ENCODE measurements at regions not wholly inside any gene's neighbourhood (a gene's known extent, or its start where the extent isn't known, plus 50 kb on each side); places are given as distances from the start of the nearest gene placed in this dataset.
A peak's percentile ranks its signal among the peaks of the same experiment; 100 is the strongest.

GRCh38 chr6:165931675-165932074, 236.0 kb downstream of the TBXT start:
- Mint-ChIP-seq H3K27me3 (ENCODE audit: low read depth) (peaks cover 6% of the 10 kb centered on the region), H3K27ac (no peak overlapping the region), H3K4me3 (no peak overlapping the region), H3K36me3 (no peaks in the 10 kb centered on the region), H3K9me3 (peaks cover 19% of the 10 kb centered on the region), H3K4me1 (peaks cover 2% of the 10 kb centered on the region)
- ChIA-PET CTCF (interaction anchor here (0.6 to 2.6 kb wide), 10 partner anchors 14 to 472 kb away, joined by 3 to 12 read pairs (median 3); no protein-coding TSS in a partner anchor), POLR2A (no interaction called here)
- DNase-seq (ENCODE audit: low spot score) (peak; percentile 24), ATAC-seq (peak; percentile 68)
- no peak for TF ChIP-seq ZNF263 (CRISPR knock-in tag; IDR thresholded peaks at IDR 0.05; ENCODE audit: low read depth)
- peak; percentile 46; the same call in 1 of the 2 replicates for TF ChIP-seq ZNF423 (CRISPR knock-in tag; IDR thresholded peaks at IDR 0.05)

- Mint-ChIP-seq H3K36me3 (no peaks in the 10 kb centered on the region), H3K4me1 (peaks cover 7% of the 10 kb centered on the region), H3K9me3 (peaks cover 12% of the 10 kb centered on the region), H3K27ac (no peak overlapping the region), H3K27me3 (ENCODE audit: low read depth) (peaks cover 2% of the 10 kb centered on the region), H3K4me3 (no peak overlapping the region)
- ATAC-seq = no peak
- TF ChIP-seq HMGXB4 (CRISPR knock-in tag; IDR thresholded peaks at IDR 0.05) (no peak), AR (CRISPR knock-in tag; IDR thresholded peaks at IDR 0.05) (no peak), NFYB (CRISPR knock-in tag; conservative IDR thresholded peaks at IDR 0.05; ENCODE audit: low read depth) (no peak), NFE2L1 (CRISPR knock-in tag; IDR thresholded peaks at IDR 0.05) (no peak), JUN (CRISPR knock-in tag; IDR thresholded peaks at IDR 0.05) (no peak), CBFB (CRISPR knock-in tag; IDR thresholded peaks at IDR 0.05; ENCODE audit: low read depth) (no peak), HMGA2 (CRISPR knock-in tag; IDR thresholded peaks at IDR 0.05) (no peak)
- TF ChIP-seq, protein P1, sequence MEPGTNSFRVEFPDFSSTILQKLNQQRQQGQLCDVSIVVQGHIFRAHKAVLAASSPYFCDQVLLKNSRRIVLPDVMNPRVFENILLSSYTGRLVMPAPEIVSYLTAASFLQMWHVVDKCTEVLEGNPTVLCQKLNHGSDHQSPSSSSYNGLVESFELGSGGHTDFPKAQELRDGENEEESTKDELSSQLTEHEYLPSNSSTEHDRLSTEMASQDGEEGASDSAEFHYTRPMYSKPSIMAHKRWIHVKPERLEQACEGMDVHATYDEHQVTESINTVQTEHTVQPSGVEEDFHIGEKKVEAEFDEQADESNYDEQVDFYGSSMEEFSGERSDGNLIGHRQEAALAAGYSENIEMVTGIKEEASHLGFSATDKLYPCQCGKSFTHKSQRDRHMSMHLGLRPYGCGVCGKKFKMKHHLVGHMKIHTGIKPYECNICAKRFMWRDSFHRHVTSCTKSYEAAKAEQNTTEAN (CRISPR knock-in tag; IDR thresholded peaks at IDR 0.05) = no peak
- DNase-seq (ENCODE audit: low spot score) = no peak
- CTCF ChIA-PET = interaction anchor here (2.6 kb wide), 1 partner anchor 167 kb away, joined by 12 read pairs; no protein-coding TSS in a partner anchor
- POLR2A ChIA-PET = no interaction called here
Measured at GRCh38 chr6:165930668-165931214, 236.9 kb downstream of the TBXT start.

DNA sequence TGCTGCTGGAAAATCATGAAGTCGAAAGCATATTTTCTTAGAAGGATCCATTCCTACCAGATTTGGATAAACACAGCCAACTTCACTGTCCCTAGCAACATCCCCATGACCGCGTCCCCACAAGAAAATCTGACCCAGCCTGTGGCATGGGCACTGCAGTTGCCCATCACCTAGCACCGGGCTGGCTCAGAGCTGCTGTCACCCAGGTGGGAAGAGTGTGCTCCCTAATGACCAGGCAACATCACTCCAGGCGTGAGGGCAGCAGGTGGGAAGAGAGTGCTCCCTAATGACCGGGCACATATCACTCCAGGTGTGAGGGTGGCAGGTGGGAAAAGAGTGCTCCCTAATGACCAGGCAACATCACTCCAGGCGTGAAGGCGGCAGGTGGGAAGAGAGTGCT, 238.0 kb downstream of the TBXT start:
- H3K4me3 Mint-ChIP-seq = no peak overlapping the region
- H3K36me3 Mint-ChIP-seq = no peaks in the 10 kb centered on the region
- H3K27ac Mint-ChIP-seq = no peak overlapping the region
- DNase-seq (ENCODE audit: low spot score) (no peak), ATAC-seq (no peak)
- POLR2A ChIA-PET = no interaction called here
- 0 out of 2 replicates have a peak, but pooled peaks have one; percentile 21 for TF ChIP-seq ZNF263 (CRISPR knock-in tag; IDR thresholded peaks at IDR 0.05; ENCODE audit: low read depth)
- no peak for TF ChIP-seq E2F4 (CRISPR knock-in tag; IDR thresholded peaks at IDR 0.05; ENCODE audit: borderline replicate concordance, low read depth)
- H3K9me3 Mint-ChIP-seq = peaks cover 7% of the 10 kb centered on the region
- 0 out of 2 replicates have a peak, but pooled peaks cover 2% of the 10 kb centered on the region for H3K27me3 Mint-ChIP-seq (ENCODE audit: low read depth)
- peaks cover 7% of the 10 kb centered on the region for H3K4me1 Mint-ChIP-seq
- CTCF ChIA-PET = no interaction called here

DNA sequence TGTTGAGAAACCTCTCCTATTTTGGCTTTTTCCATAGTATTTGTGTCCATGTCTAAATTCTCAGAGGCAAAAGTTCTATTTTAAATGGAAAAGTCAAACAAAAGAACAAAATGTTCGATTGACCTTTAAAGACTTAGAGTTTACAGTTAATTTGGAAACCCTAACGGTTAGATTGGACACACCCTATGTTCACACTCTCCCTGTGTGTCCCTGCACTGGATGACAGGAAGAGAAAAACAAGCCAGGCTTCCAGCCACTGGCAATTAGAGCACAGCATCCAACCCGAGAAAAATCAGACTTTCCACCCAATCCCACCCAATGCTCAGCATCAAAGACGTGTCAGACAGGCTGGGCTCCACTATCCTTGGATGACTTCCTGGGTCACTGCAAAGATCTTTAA, 241.3 kb downstream of the TBXT start:
- DNase-seq (ENCODE audit: low spot score) (no peak), ATAC-seq (no peak)
- Mint-ChIP-seq H3K4me1 (peaks cover 13% of the 10 kb centered on the region), H3K36me3 (no peaks in the 10 kb centered on the region), H3K4me3 (no peak overlapping the region), H3K9me3 (peaks cover 12% of the 10 kb centered on the region), H3K27ac (no peak overlapping the region), H3K27me3 (ENCODE audit: low read depth) (0 out of 2 replicates have a peak, but pooled peaks cover 2% of the 10 kb centered on the region)
- no peak for TF ChIP-seq HMGA2 (CRISPR knock-in tag; IDR thresholded peaks at IDR 0.05)
- TF ChIP-seq IRF2 (CRISPR knock-in tag; IDR thresholded peaks at IDR 0.05; ENCODE audit: borderline replicate concordance, low read depth) = no peak
- TF ChIP-seq, protein P2, sequence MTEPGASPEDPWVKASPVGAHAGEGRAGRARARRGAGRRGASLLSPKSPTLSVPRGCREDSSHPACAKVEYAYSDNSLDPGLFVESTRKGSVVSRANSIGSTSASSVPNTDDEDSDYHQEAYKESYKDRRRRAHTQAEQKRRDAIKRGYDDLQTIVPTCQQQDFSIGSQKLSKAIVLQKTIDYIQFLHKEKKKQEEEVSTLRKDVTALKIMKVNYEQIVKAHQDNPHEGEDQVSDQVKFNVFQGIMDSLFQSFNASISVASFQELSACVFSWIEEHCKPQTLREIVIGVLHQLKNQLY (CRISPR knock-in tag; IDR thresholded peaks at IDR 0.05) = no peak
- TF ChIP-seq OVOL2 (CRISPR knock-in tag; IDR thresholded peaks at IDR 0.05; ENCODE audit: borderline replicate concordance) = no peak
- TF ChIP-seq ZNF425 (CRISPR knock-in tag; conservative IDR thresholded peaks at IDR 0.05) = no peak
- TF ChIP-seq FOXJ3 (CRISPR knock-in tag; IDR thresholded peaks at IDR 0.05; ENCODE audit: borderline replicate concordance) = no peak
- ChIA-PET POLR2A (no interaction called here), CTCF (no interaction called here)
